Heart left ventricle (tissue), 13 donors: ENCODE measurements at regions not wholly inside any gene's neighbourhood (a gene's known extent, or its start where the extent isn't known, plus 50 kb on each side); places are given as distances from the start of the nearest gene placed in this dataset.

Source experiments
- POLR2A ChIP-seq, 2 donors: fragments of 450-650 bp; IDR thresholded peaks; one replicate each; pipeline ENCODE4 v1.6.1; 2017; ENCODE audit warnings: antibody characterized with exemption in 2 of 2, mild to moderate bottlenecking in 2 of 2, moderate library complexity in 2 of 2
- TF ChIP-seq, protein P1 (sequence below), 12 donors: fragments of 200-600 bp; sonication (generic) in 4 of 12; IDR thresholded peaks; one replicate each; pipeline versions ENCODE4 v1.5.0 to v1.8.0; 2018 to 2022; ENCODE audit warnings: antibody characterized with exemption in 12 of 12, mild to moderate bottlenecking in 5 of 12
- donor health status: ischemic (EF 13 %, LVEDD 7.1; RV severe dilation, severe dysfunction).
- donor health status: DM: no; HTN: yes; CAD: no.
- donor health status: DM: no; HTN: no; CAD: no.
- donor health status: ischemic (EF 25% LVEDD 6.9; RV normal size, moderate dysfunction).
- donor health status: ischemic (EF 25% LVEDD 5.7; RV mildly dilated, moderate dysfunction).
- donor health status: ischemic (EF 35%, LVEDD 5.7; RV mildly dilated, moderate dysfunction).
- donor health status: nonischemic (EF 11% LVEDD 7.7; RV severe dilation, severe dysfunction).
- donor health status: DM: yes; HTN: yes; CAD: no.
- donor health status: PGD.
- donor health status: ischemic (EF 29% LVEDD 5.4; RV normal size, mild dysfunction).
- donor health status: nonischemic (EF 23%, LVEDD 6.1; RV moderate dilation, normal function).

DNA sequence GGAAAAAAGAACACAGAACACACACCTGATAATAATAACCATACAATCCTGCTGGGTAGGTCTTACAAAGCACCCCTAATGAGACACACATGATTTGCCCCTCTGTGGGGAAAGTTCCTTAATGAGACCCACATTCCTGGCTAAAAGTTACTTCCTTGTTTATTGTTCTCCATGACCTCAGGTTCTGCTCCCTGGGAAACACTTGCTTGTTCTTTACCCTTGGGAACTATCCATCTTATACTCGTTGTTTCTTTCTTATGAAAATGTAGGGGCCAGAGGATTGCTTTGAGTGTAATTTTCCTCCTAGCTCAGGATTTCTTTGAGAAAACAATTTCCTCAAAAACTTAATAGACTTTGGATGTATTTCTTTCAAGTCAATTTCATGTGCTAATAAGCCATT, 52.1 kb upstream of the PCDH10 start:
- TF ChIP-seq, protein P1, sequence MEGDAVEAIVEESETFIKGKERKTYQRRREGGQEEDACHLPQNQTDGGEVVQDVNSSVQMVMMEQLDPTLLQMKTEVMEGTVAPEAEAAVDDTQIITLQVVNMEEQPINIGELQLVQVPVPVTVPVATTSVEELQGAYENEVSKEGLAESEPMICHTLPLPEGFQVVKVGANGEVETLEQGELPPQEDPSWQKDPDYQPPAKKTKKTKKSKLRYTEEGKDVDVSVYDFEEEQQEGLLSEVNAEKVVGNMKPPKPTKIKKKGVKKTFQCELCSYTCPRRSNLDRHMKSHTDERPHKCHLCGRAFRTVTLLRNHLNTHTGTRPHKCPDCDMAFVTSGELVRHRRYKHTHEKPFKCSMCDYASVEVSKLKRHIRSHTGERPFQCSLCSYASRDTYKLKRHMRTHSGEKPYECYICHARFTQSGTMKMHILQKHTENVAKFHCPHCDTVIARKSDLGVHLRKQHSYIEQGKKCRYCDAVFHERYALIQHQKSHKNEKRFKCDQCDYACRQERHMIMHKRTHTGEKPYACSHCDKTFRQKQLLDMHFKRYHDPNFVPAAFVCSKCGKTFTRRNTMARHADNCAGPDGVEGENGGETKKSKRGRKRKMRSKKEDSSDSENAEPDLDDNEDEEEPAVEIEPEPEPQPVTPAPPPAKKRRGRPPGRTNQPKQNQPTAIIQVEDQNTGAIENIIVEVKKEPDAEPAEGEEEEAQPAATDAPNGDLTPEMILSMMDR (IDR thresholded peaks at IDR 0.05), result no peak
- no peak for TF ChIP-seq POLR2A (IDR thresholded peaks at IDR 0.05)
